MV-4-11 (cell line): ENCODE measurements at regions not wholly inside any gene's neighbourhood (a gene's known extent, or its start where the extent isn't known, plus 50 kb on each side); places are given as distances from the start of the nearest gene placed in this dataset.
"Not testable (repeated sequence)": the region's sequence is repeated elsewhere in the genome, so short reads cannot be mapped to it uniquely, and the experiment has no call there.

Experiments
- DNase-seq: peaks from one replicate; lab custom pipeline; 2025; lab: John Stamatoyannopoulos, UW

DNA sequence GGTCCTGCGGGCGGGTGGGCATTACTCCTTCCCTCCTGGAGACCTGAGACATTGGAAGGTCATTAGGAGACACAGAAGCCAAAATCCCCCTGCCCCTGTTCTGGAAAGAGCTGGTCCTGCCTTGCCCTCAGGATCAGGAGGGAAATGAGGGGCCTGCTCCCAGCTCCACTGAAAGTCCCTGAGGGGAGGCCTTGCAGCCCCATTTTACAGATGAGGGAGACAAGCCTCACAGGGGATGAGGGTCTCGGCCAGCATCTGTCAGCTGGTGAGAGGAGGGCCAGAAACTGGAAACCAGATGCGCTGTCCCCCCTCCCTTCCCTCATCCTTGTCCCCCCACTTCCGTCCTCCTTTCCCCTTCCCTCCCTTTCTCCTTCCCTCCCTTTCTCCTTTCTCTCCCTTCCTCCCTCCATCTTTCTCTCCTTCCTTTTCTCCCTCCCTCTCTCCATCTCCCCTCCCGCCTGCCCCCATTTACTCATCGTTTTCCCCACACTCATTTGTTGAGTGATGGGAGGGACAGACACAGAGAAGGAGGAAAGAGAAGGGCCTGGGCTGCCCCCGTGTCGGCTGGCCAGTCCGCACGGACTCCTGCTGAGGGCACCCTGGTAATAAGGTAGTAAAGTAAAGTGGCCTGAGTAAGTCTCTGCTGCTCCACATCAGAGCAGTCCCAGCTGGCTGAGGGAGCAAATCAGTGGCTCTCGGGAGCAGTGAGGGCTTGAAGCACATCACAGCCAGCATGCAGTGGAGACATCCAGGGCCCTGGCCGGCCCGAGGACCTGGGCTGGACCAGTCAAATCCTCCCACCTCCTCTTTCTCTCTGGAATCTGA is 112.4 kb upstream of the ALDH1A3 start:
- no peak for DNase-seq

DNA sequence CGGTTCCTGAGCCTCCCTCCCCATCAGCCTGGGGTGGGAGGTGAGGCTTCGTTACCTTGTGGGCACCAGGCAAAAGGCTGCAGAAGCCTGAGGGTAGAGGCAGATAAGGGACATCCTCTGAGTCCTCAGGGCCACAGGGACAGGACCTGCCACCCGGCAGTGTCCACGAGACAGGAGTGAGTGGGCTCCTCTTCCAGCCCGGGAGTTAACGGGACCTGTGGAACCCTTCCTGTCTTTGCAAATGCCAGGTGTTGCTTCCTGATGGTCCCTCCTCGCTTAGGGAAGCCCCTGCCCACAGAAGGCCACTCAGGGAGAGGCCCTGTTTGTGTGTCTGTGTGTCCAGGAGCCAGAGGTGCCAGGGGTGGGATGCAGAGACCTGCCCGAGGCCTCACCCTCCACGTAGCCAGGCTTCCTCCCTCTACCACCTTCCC is 111.1 kb upstream of the ALDH1A3 start:
- DNase-seq: no peak

DNA sequence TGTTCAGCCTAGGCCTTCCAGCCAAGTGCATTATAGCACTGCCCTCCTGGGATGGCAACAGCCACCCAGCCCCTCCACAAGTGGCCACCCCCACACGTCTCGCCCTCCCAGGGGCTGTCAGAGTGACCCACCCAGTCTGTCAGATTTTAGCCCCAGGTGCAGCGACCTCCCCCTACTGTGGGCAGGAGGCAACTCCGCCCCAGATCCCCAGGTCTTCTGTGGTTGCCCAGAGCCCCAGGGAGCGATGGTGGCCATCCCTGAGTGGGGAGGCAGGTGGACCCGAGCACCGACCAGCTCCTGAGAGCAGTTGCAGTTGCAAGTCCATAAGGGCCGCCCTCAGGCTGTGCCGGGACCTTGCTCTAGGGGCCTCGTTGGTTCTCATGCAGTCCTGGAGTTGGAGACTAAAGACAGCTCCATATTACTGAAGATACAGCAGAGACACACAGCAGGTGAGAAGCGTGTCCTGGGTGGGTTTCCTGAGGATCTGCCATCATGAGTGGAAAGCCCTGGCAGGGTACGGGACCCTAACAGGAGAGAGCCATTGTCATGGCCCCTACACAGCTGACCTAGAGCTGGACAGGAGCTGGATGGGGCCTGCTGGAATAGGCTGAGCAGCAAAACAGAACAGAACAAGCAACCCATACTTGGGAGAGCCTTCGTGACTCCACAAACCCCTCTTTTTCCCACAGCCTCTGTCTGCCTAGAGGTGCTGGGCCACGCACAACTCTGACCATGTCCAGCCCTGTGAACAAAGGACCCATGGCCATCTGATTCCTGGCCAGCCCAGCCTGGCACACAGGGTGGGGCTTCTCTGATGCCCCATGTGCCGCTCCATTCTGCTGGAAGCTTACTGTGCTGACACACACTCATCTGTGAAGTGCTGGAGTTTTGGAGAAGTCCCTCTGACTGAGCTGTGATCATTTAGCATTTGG is 110.3 kb upstream of the ALDH1A3 start:
- DNase-seq: no peak

DNA sequence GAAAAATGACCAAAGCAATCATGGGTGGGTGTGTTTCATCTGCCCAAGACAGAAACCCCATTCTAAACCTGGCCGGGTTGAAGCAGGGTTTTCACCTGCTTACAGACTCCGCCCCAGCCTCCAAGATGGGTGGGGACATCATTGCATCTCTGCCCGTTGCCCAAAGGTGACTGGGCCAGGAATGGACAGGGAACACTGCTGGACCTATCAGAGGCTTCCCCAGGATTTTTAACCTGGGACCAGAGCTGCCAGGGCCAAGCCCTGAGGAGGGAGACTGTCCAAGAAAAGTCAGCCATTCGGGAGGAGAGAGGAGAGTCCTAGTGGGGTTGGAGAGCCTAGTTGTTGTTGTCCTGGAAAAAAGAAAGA is 109.7 kb upstream of the ALDH1A3 start:
- no peak for DNase-seq

DNA sequence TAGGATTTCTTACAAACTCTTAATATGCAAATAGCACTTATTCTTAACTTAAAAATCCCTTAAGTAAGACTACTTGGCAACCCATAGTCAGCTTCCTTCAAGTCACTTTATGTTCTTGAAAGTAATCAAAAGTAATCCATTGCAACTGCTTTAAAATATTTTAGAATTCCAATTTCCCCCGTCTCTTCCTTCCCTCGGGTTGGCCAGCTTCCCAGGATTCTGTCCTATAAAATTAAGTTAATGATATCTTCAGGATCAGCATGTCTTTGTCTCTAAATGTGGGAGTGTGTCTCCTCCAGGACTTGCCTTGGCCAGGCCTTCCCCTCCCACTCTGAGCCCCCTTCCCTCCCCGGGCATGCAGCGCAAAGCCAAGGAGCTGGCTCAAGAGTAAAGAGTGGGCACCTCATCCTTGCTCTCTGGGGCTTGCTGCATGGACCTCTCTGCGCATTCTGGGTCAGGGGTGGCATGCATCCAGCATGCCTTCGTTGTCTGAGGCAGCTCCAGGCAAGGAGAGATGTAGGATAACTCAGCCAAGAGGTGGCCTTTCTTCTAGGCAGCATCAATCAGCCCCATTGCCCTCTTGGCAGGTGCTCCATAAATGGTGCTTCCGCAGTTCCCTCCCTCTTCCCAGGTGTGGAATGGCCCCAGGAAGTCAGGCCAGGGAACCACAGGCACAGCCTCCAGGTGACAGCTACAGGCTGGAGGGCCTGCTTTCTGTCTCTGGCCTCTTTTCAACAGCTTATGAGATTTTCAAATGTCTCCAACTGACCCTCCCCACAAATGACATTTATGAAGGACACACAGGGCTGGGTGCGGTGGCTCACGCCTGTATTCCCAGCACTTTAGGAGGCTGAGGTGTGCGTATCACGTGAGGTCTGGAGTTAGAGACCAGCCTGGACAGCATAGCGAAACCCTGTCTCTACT is 108.7 kb upstream of the ALDH1A3 start:
- no peak for DNase-seq

DNA sequence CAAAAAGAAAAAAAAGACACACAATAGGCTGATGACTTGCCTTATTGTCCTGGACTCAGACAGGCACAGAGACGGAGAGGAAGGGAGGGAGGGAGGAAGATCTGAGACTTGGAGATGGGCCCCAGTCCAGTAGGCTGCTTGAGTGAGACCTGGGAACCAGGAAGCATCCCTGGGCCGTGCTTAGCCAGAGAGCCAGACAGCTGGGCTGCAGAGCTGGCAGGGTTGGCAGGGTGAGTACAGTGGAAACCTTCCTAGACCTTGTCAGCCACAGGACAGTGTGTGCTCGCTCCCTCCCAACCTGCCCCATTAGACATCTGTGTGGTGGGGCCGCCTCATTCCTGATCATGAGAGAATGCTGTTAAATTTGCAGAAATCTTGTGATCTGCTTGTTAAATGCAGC is 107.9 kb upstream of the ALDH1A3 start:
- no peak for DNase-seq

DNA sequence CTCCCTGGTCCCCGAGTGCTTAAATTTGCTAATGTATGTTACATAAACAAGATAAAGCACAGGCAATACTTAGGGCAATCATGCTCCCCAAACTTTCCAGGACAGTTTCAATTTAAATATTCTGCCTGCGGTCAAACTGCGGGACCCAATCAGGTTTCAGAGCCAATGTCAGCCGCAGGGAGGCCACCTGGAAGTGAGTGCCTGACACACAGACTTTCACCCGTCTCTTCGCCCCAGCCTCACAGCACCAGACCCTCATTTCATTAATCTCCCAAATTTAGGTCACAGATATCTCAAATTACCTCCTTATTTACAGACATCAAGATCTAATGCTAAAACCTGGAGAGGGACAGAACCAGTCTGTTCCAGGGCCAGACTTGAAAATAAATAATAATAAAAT is 107.2 kb upstream of the ALDH1A3 start:
- DNase-seq: no peak

DNA sequence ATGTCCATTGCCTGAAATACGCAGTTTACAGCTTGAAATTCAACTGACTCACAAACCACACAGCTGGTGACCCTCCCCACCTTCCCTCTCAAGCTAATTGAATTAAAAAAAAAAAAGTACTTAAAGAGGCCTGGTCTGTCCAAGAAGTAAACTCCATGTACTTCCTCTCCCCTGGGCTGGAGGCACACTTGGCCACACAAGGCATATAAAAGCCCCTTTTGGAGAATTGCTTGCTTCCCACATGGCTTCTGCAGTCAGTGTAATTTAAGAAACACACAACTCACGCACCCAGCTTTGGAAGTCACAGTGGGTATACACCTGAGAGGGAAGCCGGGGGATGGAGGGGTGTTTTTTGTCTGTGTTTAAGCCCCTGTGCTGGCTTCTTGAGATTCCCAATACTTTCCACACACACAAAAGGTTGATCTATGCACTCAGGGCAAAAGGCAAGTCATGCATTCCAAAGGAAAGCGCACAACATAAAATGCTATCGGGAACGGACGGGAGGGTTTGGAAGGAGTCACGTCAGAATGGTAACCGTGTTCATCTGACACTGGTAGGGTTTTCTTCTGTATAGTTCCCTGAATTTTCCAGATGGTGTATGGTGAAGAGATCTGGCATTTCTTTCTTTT is 106.6 kb upstream of the ALDH1A3 start:
- no peak for DNase-seq

DNA sequence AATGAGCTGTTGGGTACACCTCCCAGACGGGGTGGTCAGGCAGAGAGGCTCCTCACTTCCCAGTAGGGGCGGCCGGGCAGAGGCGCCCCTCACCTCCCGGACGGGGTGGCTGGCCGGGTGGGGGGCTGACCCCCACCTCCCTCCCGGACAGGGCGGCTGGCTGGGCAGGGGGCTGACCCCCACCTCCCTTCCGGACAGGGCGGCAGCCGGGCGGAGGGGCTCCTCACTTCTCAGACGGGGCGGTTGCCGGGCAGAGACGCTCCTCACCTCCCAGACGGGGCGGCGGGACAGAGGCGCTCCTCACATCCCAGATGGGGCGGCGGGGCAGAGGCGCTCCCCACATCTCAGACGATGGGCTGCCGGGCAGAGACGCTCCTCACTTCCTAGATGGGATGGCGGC is 105.6 kb upstream of the ALDH1A3 start:
- not testable (repeated sequence) for DNase-seq

DNA sequence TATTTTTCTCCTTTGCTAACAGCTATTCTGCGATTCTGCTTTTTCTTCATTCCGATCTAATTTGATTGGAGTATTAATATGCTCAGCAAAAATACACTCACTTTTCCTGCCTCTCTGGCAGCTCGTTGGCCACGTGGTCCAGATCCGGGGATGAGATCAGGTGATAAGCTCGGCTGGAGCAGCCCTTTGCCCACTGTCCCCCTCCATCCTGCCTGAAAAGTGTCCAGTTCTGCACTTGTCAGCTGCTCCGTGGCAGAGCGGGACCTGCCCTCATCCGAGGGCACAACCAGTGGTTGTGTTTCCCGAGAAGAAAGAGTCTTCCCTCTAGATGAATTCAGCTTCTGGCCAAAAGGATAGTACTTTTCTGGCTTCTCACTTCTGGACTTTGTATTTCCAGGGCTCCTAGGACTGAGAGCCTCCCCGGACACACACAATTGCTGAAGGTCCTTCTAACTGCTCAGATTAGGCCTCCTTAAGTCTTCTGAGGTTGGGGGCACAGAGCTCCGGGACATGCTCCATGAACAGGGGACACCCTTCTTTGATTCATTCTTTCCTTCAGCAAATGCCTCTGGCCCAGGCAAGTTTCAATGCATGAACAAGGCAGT is 103.9 kb upstream of the ALDH1A3 start:
- DNase-seq: no peak

DNA sequence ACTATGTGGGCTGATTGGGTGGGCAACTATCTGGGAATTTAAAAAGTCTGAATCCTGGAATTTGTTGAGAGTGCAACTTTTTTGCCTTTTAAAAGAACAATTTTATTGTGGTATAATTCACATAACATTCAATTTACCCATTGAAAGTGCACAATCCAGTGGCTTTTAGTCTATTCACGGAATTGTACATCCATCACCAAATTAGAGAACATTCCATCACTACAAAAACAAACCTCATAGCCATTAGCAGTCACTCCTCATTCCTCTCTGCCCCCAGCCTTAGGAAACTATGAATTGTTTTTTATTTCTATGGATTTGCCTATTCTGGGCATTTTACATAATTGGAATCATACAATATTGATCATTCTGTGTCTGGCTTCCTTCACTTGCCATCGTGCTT is 101.8 kb upstream of the ALDH1A3 start:
- DNase-seq: no peak

DNA sequence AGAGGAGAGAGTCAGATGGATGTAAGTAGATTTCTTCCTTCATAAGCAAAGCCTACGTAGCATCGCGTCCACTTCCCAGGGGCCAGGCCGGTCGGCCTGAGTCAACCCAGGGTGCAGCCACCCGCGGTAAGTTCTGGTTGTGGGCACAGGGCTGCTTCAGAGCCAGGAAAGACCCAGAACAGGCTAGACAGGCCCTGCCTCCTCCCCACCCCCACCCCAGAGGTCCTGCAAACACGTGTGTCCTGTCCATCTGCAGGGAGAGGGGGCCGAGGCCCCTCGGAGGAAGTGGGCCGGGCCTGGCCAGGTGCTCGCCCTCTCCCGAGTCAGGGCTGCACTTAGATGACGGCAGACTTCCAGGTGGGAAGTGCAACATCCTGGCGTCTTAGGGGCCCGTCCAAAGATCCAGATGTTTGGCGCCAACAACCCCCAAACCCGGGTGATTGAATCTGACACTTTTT is 100.8 kb upstream of the ALDH1A3 start:
- DNase-seq: no peak

DNA sequence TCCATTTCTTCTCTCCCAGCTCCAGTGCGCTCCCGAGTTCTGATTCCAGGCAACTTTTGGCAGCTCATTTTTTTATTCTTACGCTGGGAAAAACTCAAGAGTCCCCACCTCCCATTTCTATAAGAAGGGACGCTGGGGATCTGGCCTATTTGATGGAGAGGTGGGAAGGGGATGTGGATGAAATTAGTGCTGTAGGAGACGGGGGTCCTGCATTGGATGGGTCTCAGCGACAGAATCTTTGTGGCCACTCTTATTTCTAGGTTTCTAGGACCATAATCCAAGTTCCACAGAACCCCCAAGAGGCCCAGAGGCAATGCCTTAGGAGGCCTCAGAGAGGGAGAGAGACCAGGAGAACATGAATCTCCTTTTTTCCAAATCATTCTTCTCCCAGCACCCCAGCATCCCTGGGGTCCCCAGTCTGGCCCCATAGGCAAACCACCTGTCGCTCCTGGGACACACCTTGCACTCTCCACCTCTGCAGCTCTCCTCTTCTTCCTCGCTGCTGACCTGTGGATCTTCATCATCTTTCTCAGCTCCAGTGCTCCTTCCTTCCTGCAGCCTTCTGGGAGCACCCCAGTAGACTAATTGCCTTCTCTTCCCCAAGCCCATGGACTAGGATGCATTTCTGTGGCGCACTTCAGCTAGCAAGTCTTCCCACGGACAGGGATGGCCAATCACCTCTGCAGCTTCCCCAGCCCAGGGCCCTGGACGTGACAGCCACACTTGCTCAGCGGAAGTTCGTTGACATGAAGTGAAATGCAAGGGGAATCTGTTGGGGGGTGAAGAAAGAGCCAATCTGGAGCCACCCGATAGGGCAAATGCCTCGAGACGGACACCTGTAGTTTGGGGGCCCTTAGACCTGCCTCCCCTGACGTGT is 100.1 kb upstream of the ALDH1A3 start:
- DNase-seq: no peak

DNA sequence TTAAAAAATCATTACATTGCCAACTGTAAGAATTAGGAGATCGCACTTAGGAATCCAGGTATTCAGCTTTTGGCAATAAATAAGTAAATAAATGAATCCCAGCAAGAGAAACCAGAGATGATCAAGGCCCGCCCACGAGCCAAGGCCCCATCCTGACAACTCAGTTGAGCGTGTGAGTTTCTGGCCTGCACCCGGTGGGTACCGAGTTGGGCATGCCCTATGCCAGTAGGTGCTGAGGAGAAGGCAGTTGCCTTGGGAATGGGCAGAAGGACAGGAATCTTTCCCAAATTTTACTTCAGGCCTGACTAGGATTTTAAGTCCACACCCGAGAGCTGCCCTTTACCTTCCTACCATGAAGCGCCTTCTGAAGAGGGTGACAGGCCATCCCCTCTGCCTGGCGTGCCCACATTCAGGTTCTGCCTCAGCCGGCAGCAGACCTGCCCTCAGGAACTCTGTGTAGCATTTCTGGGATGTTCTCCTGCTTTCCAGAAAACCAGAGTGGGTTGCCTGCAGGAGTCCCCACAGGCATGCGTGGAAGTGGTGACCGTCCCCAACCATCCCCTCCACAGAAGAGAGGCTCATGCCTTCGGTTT is 99.3 kb upstream of the ALDH1A3 start:
- no peak for DNase-seq

DNA sequence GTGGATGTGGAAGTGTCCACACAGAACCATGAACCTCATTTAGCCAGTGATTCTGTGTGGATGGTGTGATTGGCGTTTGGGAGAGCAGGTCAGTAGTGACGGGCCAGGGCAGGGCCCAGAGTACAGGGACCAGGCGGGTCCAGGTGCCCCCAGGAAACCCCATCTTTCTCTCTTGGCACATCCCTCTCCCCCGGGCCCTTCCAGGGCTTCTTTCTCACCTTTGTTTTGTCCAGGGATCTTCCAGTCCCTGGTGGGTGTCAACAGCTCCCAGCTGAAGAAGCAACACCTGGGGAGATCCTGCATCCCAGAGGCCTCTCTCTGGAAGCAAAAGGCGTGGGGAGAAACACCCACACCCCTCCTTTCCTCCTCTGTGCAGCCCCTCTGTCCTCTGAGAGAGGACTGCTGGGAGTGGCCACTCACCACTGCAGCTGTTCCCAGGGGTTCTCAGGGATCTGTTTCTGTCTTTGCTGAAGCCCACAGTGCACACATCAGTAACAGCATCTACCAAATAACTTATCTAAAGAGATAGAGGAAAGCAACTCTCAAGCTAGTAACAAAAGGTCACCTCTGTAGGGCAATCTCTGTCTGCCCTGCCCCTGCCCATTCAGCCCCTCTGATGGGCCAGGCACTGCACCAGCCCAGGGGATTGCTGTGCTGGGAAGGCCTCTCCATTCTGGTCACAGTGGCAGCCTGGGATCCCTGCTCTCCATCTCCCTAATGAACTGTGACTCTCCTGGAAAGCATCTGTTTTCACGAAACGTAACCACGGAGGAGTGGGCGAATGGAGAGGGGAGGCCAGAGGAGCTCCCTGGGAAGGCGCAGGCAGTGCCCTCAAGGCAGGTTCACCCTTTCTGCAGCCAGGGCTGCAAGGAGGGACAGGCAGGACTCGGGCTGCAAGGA is 98.3 kb upstream of the ALDH1A3 start:
- DNase-seq: no peak

DNA sequence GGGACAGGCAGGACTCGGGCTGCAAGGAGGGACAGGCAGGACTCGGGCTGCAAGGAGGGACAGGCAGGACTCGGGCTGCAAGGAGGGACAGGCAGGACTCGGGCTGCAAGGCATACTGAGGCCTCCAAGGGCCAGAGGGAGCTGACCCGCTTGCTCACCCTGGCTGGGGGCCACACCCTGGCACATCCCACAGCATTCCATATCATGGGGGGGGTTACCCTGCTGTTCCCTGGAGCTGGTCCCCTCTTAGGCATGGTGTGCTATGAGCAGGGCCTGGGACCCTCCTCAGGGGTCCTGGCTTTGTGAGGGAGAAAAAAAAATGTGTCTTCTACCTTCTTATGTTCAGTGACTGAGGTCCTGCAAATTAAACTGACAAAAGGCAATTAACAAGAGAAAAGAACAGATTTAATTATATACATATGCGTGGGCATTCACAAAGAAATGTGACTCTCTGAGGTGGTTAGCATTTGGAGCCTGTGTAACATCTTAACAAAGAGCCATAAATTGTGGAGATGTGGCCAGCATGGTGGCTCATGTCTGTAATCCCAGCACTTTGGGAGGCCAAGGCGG is 97.6 kb upstream of the ALDH1A3 start:
- DNase-seq: no peak

DNA sequence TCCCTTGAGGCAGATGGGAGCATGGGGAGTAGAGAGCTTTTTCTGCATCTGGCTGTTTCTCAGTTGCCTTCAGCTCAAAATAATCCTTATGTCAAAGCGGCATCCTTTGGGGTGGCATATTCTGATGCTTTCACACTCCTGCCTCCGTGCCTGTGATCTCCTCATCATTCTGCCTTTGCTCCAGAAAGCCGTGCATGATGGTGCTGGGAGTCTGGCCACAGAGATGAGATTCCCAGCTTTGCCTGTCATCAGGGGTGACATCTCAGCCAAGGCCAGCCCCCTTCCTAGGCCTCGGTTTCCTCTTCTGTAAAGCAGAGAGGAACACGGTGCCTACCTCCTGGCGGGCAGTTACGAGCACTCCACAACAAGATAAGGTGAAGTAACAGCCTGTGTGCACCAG is 96.3 kb upstream of the ALDH1A3 start:
- no peak for DNase-seq

DNA sequence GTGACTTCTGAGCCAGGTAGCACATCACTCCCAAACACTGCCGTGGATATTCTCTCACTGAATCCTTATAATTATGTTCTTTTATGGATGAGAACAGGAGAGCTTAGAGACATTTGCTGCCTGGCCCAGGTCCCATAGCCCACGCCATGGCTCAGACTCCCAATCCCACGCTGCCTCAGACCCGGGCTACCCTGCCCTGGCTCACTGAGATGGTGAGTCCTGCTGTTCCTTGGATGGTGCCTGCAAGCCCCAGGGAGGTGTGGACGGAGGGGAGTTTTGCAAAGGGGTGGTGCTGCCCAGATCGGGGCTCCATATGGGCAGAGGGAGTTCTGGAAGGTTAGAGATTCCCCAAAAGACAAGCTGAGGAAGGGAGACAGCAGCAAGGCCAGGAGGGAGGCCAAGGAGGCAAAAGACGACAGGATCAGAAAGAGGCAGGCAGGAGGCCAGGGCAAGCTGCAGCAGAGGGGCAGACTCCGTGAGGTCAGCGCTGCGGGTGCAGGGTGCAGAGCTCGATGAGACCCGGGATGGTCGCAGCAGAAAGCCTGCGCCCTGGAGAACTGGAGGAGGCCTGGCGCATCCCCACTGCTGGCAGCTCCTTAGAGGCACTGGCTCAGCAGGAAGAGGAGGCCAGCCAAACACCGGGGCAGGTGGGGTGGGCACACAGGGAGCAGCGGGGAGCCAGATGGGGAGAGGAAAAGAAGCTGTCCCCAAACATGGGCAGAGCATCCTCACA is 95.7 kb upstream of the ALDH1A3 start:
- no peak for DNase-seq
